ENCODE measurements at regions not wholly inside any gene's neighbourhood (a gene's known extent, or its start where the extent isn't known, plus 50 kb on each side); places are given as distances from the start of the nearest gene placed in this dataset.
"Not testable (repeated sequence)": the region's sequence is repeated elsewhere in the genome, so short reads cannot be mapped to it uniquely, and the experiment has no call there.

- DNase-seq (ENCODE audit: extremely low read depth, low read depth): no peak
- no peak overlapping the region for H3K4me3 ChIP-seq (replicated peaks; ENCODE audit: low read depth, low read length)
- TF ChIP-seq, protein P1, sequence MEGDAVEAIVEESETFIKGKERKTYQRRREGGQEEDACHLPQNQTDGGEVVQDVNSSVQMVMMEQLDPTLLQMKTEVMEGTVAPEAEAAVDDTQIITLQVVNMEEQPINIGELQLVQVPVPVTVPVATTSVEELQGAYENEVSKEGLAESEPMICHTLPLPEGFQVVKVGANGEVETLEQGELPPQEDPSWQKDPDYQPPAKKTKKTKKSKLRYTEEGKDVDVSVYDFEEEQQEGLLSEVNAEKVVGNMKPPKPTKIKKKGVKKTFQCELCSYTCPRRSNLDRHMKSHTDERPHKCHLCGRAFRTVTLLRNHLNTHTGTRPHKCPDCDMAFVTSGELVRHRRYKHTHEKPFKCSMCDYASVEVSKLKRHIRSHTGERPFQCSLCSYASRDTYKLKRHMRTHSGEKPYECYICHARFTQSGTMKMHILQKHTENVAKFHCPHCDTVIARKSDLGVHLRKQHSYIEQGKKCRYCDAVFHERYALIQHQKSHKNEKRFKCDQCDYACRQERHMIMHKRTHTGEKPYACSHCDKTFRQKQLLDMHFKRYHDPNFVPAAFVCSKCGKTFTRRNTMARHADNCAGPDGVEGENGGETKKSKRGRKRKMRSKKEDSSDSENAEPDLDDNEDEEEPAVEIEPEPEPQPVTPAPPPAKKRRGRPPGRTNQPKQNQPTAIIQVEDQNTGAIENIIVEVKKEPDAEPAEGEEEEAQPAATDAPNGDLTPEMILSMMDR (IDR thresholded peaks at IDR 0.05; ENCODE audit: low read depth, low read length, missing control alignments): no peak
Observed at GRCh38 chr5:163943546-163943945, 438.1 kb downstream of the MAT2B start.

DNA sequence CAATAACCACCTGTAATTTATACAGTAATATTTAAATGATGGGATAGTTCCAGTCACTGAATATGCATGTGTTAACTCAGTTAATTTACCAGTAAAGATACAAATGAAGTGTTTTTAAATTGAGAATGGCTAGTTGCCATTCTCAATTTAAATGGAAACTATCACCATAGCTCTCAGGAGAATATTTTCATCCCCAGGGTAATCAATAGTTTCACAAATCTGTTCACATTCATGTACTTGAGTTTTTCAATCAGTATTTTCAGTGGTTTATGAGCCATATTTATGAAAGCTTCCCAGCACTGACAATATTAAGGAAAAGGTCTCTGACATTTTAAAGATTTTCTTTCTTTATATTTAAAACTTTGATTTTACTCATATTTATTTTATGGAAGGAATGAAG, 439.3 kb downstream of the MAT2B start:
- no peak overlapping the region for H3K4me3 ChIP-seq (replicated peaks; ENCODE audit: low read depth, low read length)
- TF ChIP-seq, protein P1 (IDR thresholded peaks at IDR 0.05; ENCODE audit: low read depth, low read length, missing control alignments): no peak
- DNase-seq (ENCODE audit: extremely low read depth, low read depth): no peak

GRCh38 chr5:163947848-163948666, 442.6 kb downstream of the MAT2B start:
- TF ChIP-seq, protein P1 (IDR thresholded peaks at IDR 0.05; ENCODE audit: low read depth, low read length, missing control alignments): no peak
- H3K4me3 ChIP-seq (replicated peaks; ENCODE audit: low read depth, low read length): no peak overlapping the region
- DNase-seq (ENCODE audit: extremely low read depth, low read depth): no peak

GRCh38 chr5:163950248-163950647, 444.8 kb downstream of the MAT2B start:
- TF ChIP-seq, protein P1 (IDR thresholded peaks at IDR 0.05; ENCODE audit: low read depth, low read length, missing control alignments): no peak
- H3K4me3 ChIP-seq (replicated peaks; ENCODE audit: low read depth, low read length): no peak overlapping the region
- no peak for DNase-seq (ENCODE audit: extremely low read depth, low read depth)

GRCh38 chr5:163951069-163951468, 445.6 kb downstream of the MAT2B start:
- no peak overlapping the region for H3K4me3 ChIP-seq (replicated peaks; ENCODE audit: low read depth, low read length)
- DNase-seq (ENCODE audit: extremely low read depth, low read depth): no peak
- TF ChIP-seq, protein P1 (IDR thresholded peaks at IDR 0.05; ENCODE audit: low read depth, low read length, missing control alignments): no peak

DNA sequence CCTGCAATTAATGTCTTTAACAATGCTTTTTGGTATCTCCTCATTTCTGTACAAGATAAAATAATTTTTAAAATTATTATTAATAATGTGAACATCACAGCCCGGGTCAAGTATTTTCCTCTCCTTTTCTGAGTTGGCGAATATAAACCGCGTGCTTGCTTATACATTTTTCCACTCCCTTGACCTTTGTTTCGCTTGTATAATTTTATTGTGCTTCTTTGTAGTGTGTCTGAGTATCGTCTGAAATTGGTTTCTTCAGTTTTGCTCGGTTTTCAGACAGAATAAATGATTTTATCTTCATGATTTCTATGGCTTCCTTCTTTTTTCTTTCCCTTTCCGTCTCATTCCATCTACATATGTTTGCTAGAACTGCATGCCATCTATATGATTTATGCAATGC, 448.5 kb downstream of the MAT2B start:
- TF ChIP-seq, protein P1 (IDR thresholded peaks at IDR 0.05; ENCODE audit: low read depth, low read length, missing control alignments): no peak
- H3K4me3 ChIP-seq (replicated peaks; ENCODE audit: low read depth, low read length): no peak overlapping the region
- DNase-seq (ENCODE audit: extremely low read depth, low read depth): no peak

- not testable (repeated sequence) for DNase-seq (ENCODE audit: extremely low read depth, low read depth); H3K4me3 ChIP-seq (replicated peaks; ENCODE audit: low read depth, low read length)
Observed at GRCh38 chr5:163961230-163961629, 455.8 kb downstream of the MAT2B start.
